ENCODE measurements at regions not wholly inside any gene's neighbourhood (a gene's known extent, or its start where the extent isn't known, plus 50 kb on each side); places are given as distances from the start of the nearest gene placed in this dataset.

GRCh38 chr18:41713969-41714825, 240.8 kb upstream of the PIK3C3 start:
- DNase-seq: no peak
- POLR2A ChIA-PET: no interaction called here
- no peak overlapping the region for H3K27ac Mint-ChIP-seq
- no peaks in the 10 kb centered on the region for H3K36me3 Mint-ChIP-seq (ENCODE audit: low read depth)
- H3K9me3 Mint-ChIP-seq (ENCODE audit: low read depth): no peaks in the 10 kb centered on the region
- H3K4me3 Mint-ChIP-seq: no peak overlapping the region
- no peaks in the 10 kb centered on the region for H3K27me3 Mint-ChIP-seq
- no peaks in the 10 kb centered on the region for H3K4me1 Mint-ChIP-seq
- CTCF ChIA-PET: no interaction called here
- ATAC-seq: no peak
- intact Hi-C loops (cut with DNase I, micrococcal nuclease): no loop called here

GRCh38 chr18:41706301-41706700, 248.7 kb upstream of the PIK3C3 start:
- H3K4me1 Mint-ChIP-seq: no peaks in the 10 kb centered on the region
- H3K27me3 Mint-ChIP-seq: no peaks in the 10 kb centered on the region
- DNase-seq: no peak
- H3K9me3 Mint-ChIP-seq (ENCODE audit: low read depth): peaks cover 3% of the 10 kb centered on the region
- CTCF ChIA-PET: no interaction called here
- POLR2A ChIA-PET: no interaction called here
- no peak overlapping the region for H3K4me3 Mint-ChIP-seq
- intact Hi-C loops (cut with DNase I, micrococcal nuclease): no loop called here
- no peak for ATAC-seq
- H3K27ac Mint-ChIP-seq: no peak overlapping the region
- H3K36me3 Mint-ChIP-seq (ENCODE audit: low read depth): no peaks in the 10 kb centered on the region

- no peak overlapping the region for H3K27ac Mint-ChIP-seq
- intact Hi-C loops (cut with DNase I, micrococcal nuclease): no loop called here
- no peak overlapping the region for H3K4me3 Mint-ChIP-seq
- CTCF ChIA-PET: no interaction called here
- POLR2A ChIA-PET: no interaction called here
- DNase-seq (no peak), ATAC-seq (no peak)
- no peaks in the 10 kb centered on the region for H3K4me1 Mint-ChIP-seq
- peaks cover 3% of the 10 kb centered on the region for H3K9me3 Mint-ChIP-seq (ENCODE audit: low read depth)
- H3K36me3 Mint-ChIP-seq (ENCODE audit: low read depth): no peaks in the 10 kb centered on the region
- H3K27me3 Mint-ChIP-seq: no peaks in the 10 kb centered on the region
These were observed 251.1 kb upstream of the PIK3C3 start for GRCh38 chr18:41703744-41704530.

GRCh38 chr18:41700416-41700815, 254.6 kb upstream of the PIK3C3 start:
- Mint-ChIP-seq H3K27ac (no peak overlapping the region), H3K4me3 (no peak overlapping the region), H3K9me3 (ENCODE audit: low read depth) (peaks cover 3% of the 10 kb centered on the region), H3K4me1 (no peaks in the 10 kb centered on the region), H3K27me3 (no peaks in the 10 kb centered on the region), H3K36me3 (ENCODE audit: low read depth) (no peaks in the 10 kb centered on the region)
- POLR2A ChIA-PET: no interaction called here
- ATAC-seq (no peak), DNase-seq (no peak)
- intact Hi-C loops (cut with DNase I, micrococcal nuclease): no loop called here
- CTCF ChIA-PET: interaction anchor here (0.9 kb wide), 1 partner anchor 12 kb away, joined by 3 read pairs; no protein-coding TSS in a partner anchor

GRCh38 chr18:41695441-41695840, 259.6 kb upstream of the PIK3C3 start:
- Mint-ChIP-seq H3K4me3 (no peak overlapping the region), H3K4me1 (peaks cover 2% of the 10 kb centered on the region), H3K27me3 (no peaks in the 10 kb centered on the region), H3K27ac (no peak overlapping the region), H3K36me3 (ENCODE audit: low read depth) (no peaks in the 10 kb centered on the region), H3K9me3 (ENCODE audit: low read depth) (no peaks in the 10 kb centered on the region)
- no peak for ATAC-seq
- POLR2A ChIA-PET: no interaction called here
- no peak for DNase-seq
- intact Hi-C loops (cut with DNase I, micrococcal nuclease): no loop called here
- CTCF ChIA-PET: interaction anchor here (0.7 kb wide), 1 partner anchor 79 kb away, joined by 4 read pairs; no protein-coding TSS in a partner anchor

GRCh38 chr18:41693008-41693407, 262.0 kb upstream of the PIK3C3 start:
- intact Hi-C loops (cut with DNase I, micrococcal nuclease): no loop called here
- H3K36me3 Mint-ChIP-seq (ENCODE audit: low read depth): no peaks in the 10 kb centered on the region
- no peak for DNase-seq
- H3K27ac Mint-ChIP-seq: no peak overlapping the region
- H3K4me1 Mint-ChIP-seq: peaks cover 2% of the 10 kb centered on the region
- POLR2A ChIA-PET: no interaction called here
- no peak overlapping the region for H3K4me3 Mint-ChIP-seq
- ATAC-seq: no peak
- CTCF ChIA-PET: interaction anchor here (0.6 kb wide), 1 partner anchor 171 kb away, joined by 3 read pairs; no protein-coding TSS in a partner anchor
- no peaks in the 10 kb centered on the region for H3K27me3 Mint-ChIP-seq
- H3K9me3 Mint-ChIP-seq (ENCODE audit: low read depth): no peaks in the 10 kb centered on the region

- H3K4me1 Mint-ChIP-seq: peaks cover 2% of the 10 kb centered on the region
- POLR2A ChIA-PET: no interaction called here
- H3K36me3 Mint-ChIP-seq (ENCODE audit: low read depth): no peaks in the 10 kb centered on the region
These were observed 264.5 kb upstream of the PIK3C3 start for GRCh38 chr18:41690332-41691127.

GRCh38 chr18:41687138-41687537, 267.9 kb upstream of the PIK3C3 start:
- Mint-ChIP-seq H3K27me3 (no peaks in the 10 kb centered on the region), H3K36me3 (ENCODE audit: low read depth) (no peaks in the 10 kb centered on the region), H3K4me1 (no peaks in the 10 kb centered on the region), H3K27ac (no peak overlapping the region), H3K9me3 (ENCODE audit: low read depth) (no peaks in the 10 kb centered on the region), H3K4me3 (no peak overlapping the region)
- ChIA-PET CTCF (no interaction called here), POLR2A (no interaction called here)
- DNase-seq (no peak), ATAC-seq (no peak)
- intact Hi-C loops (cut with DNase I, micrococcal nuclease): no loop called here

More at GRCh38 chr18:41690332-41691127, 264.5 kb upstream of the PIK3C3 start:
- no peak for ATAC-seq
- H3K27ac Mint-ChIP-seq: no peak overlapping the region
- no peak overlapping the region for H3K4me3 Mint-ChIP-seq
- intact Hi-C loops (cut with DNase I, micrococcal nuclease): no loop called here
- no peaks in the 10 kb centered on the region for H3K9me3 Mint-ChIP-seq (ENCODE audit: low read depth)
- no peak for DNase-seq
- CTCF ChIA-PET: no interaction called here
- H3K27me3 Mint-ChIP-seq: no peaks in the 10 kb centered on the region

GRCh38 chr18:41681138-41681880, 273.7 kb upstream of the PIK3C3 start:
- no peaks in the 10 kb centered on the region for H3K27me3 Mint-ChIP-seq
- H3K4me3 Mint-ChIP-seq: no peak overlapping the region
- POLR2A ChIA-PET: no interaction called here
- CTCF ChIA-PET: no interaction called here
- no peaks in the 10 kb centered on the region for H3K36me3 Mint-ChIP-seq (ENCODE audit: low read depth)
- no peaks in the 10 kb centered on the region for H3K4me1 Mint-ChIP-seq
- intact Hi-C loops (cut with DNase I, micrococcal nuclease): no loop called here
- DNase-seq (no peak), ATAC-seq (no peak)
- H3K27ac Mint-ChIP-seq: no peak overlapping the region
- H3K9me3 Mint-ChIP-seq (ENCODE audit: low read depth): no peaks in the 10 kb centered on the region

- intact Hi-C loops (cut with DNase I, micrococcal nuclease): no loop called here
- CTCF ChIA-PET: no interaction called here
- DNase-seq (no peak), ATAC-seq (no peak)
- Mint-ChIP-seq H3K4me1 (no peaks in the 10 kb centered on the region), H3K27me3 (no peaks in the 10 kb centered on the region), H3K27ac (no peak overlapping the region), H3K4me3 (no peak overlapping the region), H3K9me3 (ENCODE audit: low read depth) (no peaks in the 10 kb centered on the region), H3K36me3 (ENCODE audit: low read depth) (no peaks in the 10 kb centered on the region)
- POLR2A ChIA-PET: no interaction called here
These were observed 280.5 kb upstream of the PIK3C3 start for GRCh38 chr18:41674506-41674905.

GRCh38 chr18:41666231-41666630, 288.8 kb upstream of the PIK3C3 start:
- POLR2A ChIA-PET: no interaction called here
- no peak overlapping the region for H3K4me3 Mint-ChIP-seq

More at GRCh38 chr18:41666231-41666630, 288.8 kb upstream of the PIK3C3 start:
- Mint-ChIP-seq H3K36me3 (ENCODE audit: low read depth) (no peaks in the 10 kb centered on the region), H3K27ac (no peak overlapping the region), H3K9me3 (ENCODE audit: low read depth) (no peaks in the 10 kb centered on the region), H3K4me1 (no peaks in the 10 kb centered on the region), H3K27me3 (no peaks in the 10 kb centered on the region)
- DNase-seq (no peak), ATAC-seq (no peak)
- CTCF ChIA-PET: no interaction called here
- intact Hi-C loops (cut with DNase I, micrococcal nuclease): no loop called here

Measured in activated CD4-positive, alpha-beta T cell treated with anti-CD3 and anti-CD28 coated beads for 36 hours (primary cell).